Stimulated activated naive B cell treated with anti-CD40 and anti-IgM and Interleukin-4, amounts not matched to agents 10 μg/mL and 1 μg/mL and 100 μg/mL, for 72 hours (primary cell): ENCODE measurements at regions not wholly inside any gene's neighbourhood (a gene's known extent, or its start where the extent isn't known, plus 50 kb on each side); places are given as distances from the start of the nearest gene placed in this dataset.
A peak's percentile ranks its signal among the peaks of the same experiment; 100 is the strongest.

Experiments
- ATAC-seq, 2 donors: fragments of 150-1000 bp; cut with Tn5 transposase; replicated peaks; 2 replicates each; pipeline ENCODE4 v1.10.0; 2021; ENCODE audit warnings: moderate library complexity in 1 of 2
- DNase-seq: peaks from one replicate; pipeline ENCODE4 v3.0.0; 2021
- H3K27ac Mint-ChIP-seq: one replicate; pipeline ENCODE4 v1.8.0; 2022; ENCODE audit warnings: mild to moderate bottlenecking, mixed read lengths
- H3K27me3 Mint-ChIP-seq, 2 donors: one replicate each; pipeline ENCODE4 v1.8.0; 2022; ENCODE audit warnings: mixed read lengths in 2 of 2
- H3K36me3 Mint-ChIP-seq, 2 donors: one replicate each; pipeline ENCODE4 v1.8.0; 2022; ENCODE audit warnings: mixed read lengths in 2 of 2, mild to moderate bottlenecking in 1 of 2
- H3K4me1 Mint-ChIP-seq, 2 donors: one replicate each; pipeline ENCODE4 v1.8.0; 2022; ENCODE audit warnings: mixed read lengths in 2 of 2, mild to moderate bottlenecking in 1 of 2
- H3K4me3 Mint-ChIP-seq, 2 donors: one replicate each; pipeline ENCODE4 v1.8.0; 2022; ENCODE audit warnings: mild to moderate bottlenecking in 2 of 2, mixed read lengths in 2 of 2, moderate library complexity in 1 of 2
- H3K9me3 Mint-ChIP-seq, 2 donors: one replicate each; pipeline ENCODE4 v1.8.0; 2022; ENCODE audit warnings: mixed read lengths in 2 of 2, mild to moderate bottlenecking in 1 of 2

- Mint-ChIP-seq H3K27me3 (no peaks in the 10 kb centered on the region), H3K4me3 (no peak overlapping the region), H3K27ac (peak overlapping the region; percentile 77), H3K36me3 (peaks cover 17 to 25% of the 10 kb centered on the region in 2 donors), H3K9me3 (peaks cover 0 to 2% of the 10 kb centered on the region in 2 donors), H3K4me1 (peaks cover 33 to 60% of the 10 kb centered on the region in 2 donors)
- ATAC-seq, result no peak
- DNase-seq, result no peak
These were observed 147.2 kb upstream of the SLC1A4 start for GRCh38 chr2:64842030-64842429.

- Mint-ChIP-seq H3K27me3 (no peaks in the 10 kb centered on the region), H3K4me1 (peaks cover 34 to 62% of the 10 kb centered on the region in 2 donors), H3K27ac (no peak overlapping the region), H3K36me3 (peaks cover 24 to 37% of the 10 kb centered on the region in 2 donors), H3K9me3 (peaks cover 0 to 2% of the 10 kb centered on the region in 2 donors), H3K4me3 (no peak overlapping the region)
- no peak for DNase-seq
- no peak for ATAC-seq
These were observed 145.1 kb upstream of the SLC1A4 start for GRCh38 chr2:64844087-64844486.

- no peak overlapping the region for H3K27ac Mint-ChIP-seq
- H3K4me1 Mint-ChIP-seq, result peaks cover 26 to 52% of the 10 kb centered on the region in 2 donors
These were observed 143.8 kb upstream of the SLC1A4 start for GRCh38 chr2:64845273-64845905.

DNA sequence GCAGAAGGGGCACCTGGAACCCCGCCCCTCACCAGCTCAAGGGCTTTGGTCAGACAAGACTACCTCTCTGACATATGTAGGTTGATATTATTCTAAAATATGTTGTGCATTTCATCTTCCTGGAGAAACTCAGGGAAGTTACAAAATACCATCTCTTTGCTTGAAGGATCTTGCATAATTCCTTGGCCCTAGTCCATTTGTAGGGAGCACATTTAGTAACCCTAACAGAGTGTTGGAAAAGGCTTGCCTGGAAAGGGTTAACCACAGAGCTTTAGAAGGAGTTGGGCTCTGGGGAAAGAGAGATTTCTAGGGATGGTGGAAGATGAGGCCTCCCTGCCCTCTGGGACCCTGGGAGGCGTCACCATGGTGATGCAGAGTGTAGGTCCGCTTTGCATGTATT, 143.0 kb upstream of the SLC1A4 start:
- H3K27me3 Mint-ChIP-seq, result no peaks in the 10 kb centered on the region
- H3K4me1 Mint-ChIP-seq, result peaks cover 24 to 49% of the 10 kb centered on the region in 2 donors
- ATAC-seq (no peak), DNase-seq (no peak)
- H3K9me3 Mint-ChIP-seq, result peaks cover 0 to 2% of the 10 kb centered on the region in 2 donors
- peaks cover 21 to 33% of the 10 kb centered on the region in 2 donors for H3K36me3 Mint-ChIP-seq
- no peak overlapping the region for H3K4me3 Mint-ChIP-seq
- H3K27ac Mint-ChIP-seq, result no peak overlapping the region

More at GRCh38 chr2:64845273-64845905, 143.8 kb upstream of the SLC1A4 start:
- no peaks in the 10 kb centered on the region for H3K27me3 Mint-ChIP-seq
- DNase-seq (no peak), ATAC-seq (no peak)
- no peak overlapping the region for H3K4me3 Mint-ChIP-seq
- H3K9me3 Mint-ChIP-seq, result peaks cover 0 to 2% of the 10 kb centered on the region in 2 donors
- H3K36me3 Mint-ChIP-seq, result peaks cover 22 to 33% of the 10 kb centered on the region in 2 donors

GRCh38 chr2:64847930-64848329, 141.3 kb upstream of the SLC1A4 start:
- DNase-seq, result no peak
- ATAC-seq, result no peak
- peaks cover 0 to 2% of the 10 kb centered on the region in 2 donors for H3K9me3 Mint-ChIP-seq
- peak overlapping the region; percentile 67 for H3K27ac Mint-ChIP-seq
- no peaks in the 10 kb centered on the region for H3K27me3 Mint-ChIP-seq
- no peak overlapping the region for H3K4me3 Mint-ChIP-seq
- H3K4me1 Mint-ChIP-seq, result peaks cover 24 to 48% of the 10 kb centered on the region in 2 donors
- peaks cover 21 to 30% of the 10 kb centered on the region in 2 donors for H3K36me3 Mint-ChIP-seq

DNA sequence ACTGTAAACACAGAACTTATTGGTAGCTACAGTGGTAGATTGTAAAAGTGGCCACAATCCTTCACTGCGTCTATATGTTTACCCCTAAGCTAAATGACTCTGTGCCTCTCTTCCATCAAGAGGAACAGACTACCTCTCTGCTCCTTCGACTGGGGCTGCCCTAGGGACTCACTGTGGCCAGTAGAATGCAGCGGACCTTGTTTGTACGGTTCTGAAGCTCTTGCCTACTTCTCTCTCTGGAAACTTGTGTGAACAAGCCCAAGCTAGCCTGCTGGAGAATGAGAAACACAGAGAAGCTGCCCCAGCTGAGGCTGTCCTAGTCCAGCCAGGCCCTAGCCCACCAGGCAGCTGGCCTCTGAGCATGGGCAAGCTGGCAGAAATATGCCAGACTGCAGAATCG, 140.8 kb upstream of the SLC1A4 start:
- Mint-ChIP-seq H3K27me3 (no peaks in the 10 kb centered on the region), H3K9me3 (peaks cover 0 to 2% of the 10 kb centered on the region in 2 donors), H3K4me1 (peaks cover 28 to 52% of the 10 kb centered on the region in 2 donors), H3K27ac (peak overlapping the region; percentile 49), H3K36me3 (peaks cover 21 to 30% of the 10 kb centered on the region in 2 donors), H3K4me3 (no peak overlapping the region)
- ATAC-seq, result peak; percentile 23 to 50
- no peak for DNase-seq

DNA sequence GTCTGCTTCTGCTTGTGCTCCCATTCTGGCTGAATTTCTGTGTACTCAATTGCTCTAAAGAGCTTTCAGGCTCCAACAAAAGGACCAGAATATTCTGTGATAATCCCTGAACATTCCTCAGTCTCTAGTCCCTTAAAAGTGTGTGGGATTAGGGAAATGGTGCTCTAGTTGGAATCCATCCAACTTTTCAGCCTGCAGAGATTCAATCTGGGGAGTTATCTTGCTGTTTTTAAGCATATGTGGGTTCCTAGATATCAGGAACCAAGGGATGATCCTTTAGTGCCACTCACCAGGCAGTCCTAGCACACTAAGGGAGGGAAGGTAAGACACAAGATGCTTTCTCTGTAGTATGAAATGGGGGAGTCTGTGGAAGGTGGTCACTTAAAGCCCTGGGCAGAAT, 140.3 kb upstream of the SLC1A4 start:
- H3K4me1 Mint-ChIP-seq, result peaks cover 32 to 58% of the 10 kb centered on the region in 2 donors
- H3K4me3 Mint-ChIP-seq, result no peak overlapping the region
- DNase-seq (no peak), ATAC-seq (no peak)
- no peaks in the 10 kb centered on the region for H3K27me3 Mint-ChIP-seq
- H3K27ac Mint-ChIP-seq, result no peak overlapping the region
- H3K36me3 Mint-ChIP-seq, result peaks cover 21 to 33% of the 10 kb centered on the region in 2 donors
- H3K9me3 Mint-ChIP-seq, result peaks cover 0 to 2% of the 10 kb centered on the region in 2 donors

- H3K27me3 Mint-ChIP-seq, result no peaks in the 10 kb centered on the region
- peaks cover 37 to 68% of the 10 kb centered on the region in 2 donors for H3K4me1 Mint-ChIP-seq
- no peak overlapping the region for H3K27ac Mint-ChIP-seq
- H3K4me3 Mint-ChIP-seq, result no peak overlapping the region
- no peaks in the 10 kb centered on the region for H3K9me3 Mint-ChIP-seq
- ATAC-seq, result no peak
- no peak for DNase-seq
- H3K36me3 Mint-ChIP-seq, result peaks cover 18 to 31% of the 10 kb centered on the region in 2 donors
These were observed 138.6 kb upstream of the SLC1A4 start for GRCh38 chr2:64850642-64851041.

DNA sequence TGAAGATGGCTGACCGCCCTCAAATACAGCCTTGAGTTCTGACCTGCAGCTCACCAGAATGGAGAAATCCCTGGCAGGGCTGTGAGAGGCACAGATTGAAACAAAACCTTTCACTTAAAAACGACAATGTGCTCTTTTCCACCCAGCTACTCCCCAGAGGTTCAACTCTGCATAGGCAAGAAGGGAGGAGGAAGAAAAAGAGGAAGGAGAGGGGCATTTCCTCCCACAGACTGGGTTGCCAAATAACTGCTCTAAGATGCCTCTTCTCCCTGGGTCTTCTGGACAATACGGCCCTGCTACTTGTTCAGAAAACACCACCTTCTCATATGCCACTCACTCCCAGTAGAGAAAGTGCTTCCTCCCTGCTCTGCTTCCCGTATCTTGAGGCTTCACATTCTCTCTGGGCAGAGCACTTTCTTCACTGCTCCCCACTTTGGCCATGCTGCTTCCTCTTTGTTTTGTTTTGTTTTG, 136.4 kb upstream of the SLC1A4 start:
- DNase-seq (no peak), ATAC-seq (peak; percentile 82 to 83)
- peaks cover 40 to 61% of the 10 kb centered on the region in 2 donors for H3K4me1 Mint-ChIP-seq
- H3K4me3 Mint-ChIP-seq, result peak overlapping the region; percentile 65 to 68
- no peaks in the 10 kb centered on the region for H3K27me3 Mint-ChIP-seq
- peak overlapping the region; percentile 88 for H3K27ac Mint-ChIP-seq
- H3K9me3 Mint-ChIP-seq, result no peaks in the 10 kb centered on the region
- peaks cover 5 to 26% of the 10 kb centered on the region in 2 donors for H3K36me3 Mint-ChIP-seq

GRCh38 chr2:64853306-64853705, 135.9 kb upstream of the SLC1A4 start:
- ATAC-seq (no peak), DNase-seq (no peak)
- H3K36me3 Mint-ChIP-seq, result peaks cover 5 to 25% of the 10 kb centered on the region in 2 donors
- H3K4me1 Mint-ChIP-seq, result peaks cover 36 to 61% of the 10 kb centered on the region in 2 donors
- H3K27ac Mint-ChIP-seq, result peak overlapping the region; percentile 88
- no peaks in the 10 kb centered on the region for H3K27me3 Mint-ChIP-seq
- peak overlapping the region; percentile 65 to 68 for H3K4me3 Mint-ChIP-seq
- no peaks in the 10 kb centered on the region for H3K9me3 Mint-ChIP-seq

DNA sequence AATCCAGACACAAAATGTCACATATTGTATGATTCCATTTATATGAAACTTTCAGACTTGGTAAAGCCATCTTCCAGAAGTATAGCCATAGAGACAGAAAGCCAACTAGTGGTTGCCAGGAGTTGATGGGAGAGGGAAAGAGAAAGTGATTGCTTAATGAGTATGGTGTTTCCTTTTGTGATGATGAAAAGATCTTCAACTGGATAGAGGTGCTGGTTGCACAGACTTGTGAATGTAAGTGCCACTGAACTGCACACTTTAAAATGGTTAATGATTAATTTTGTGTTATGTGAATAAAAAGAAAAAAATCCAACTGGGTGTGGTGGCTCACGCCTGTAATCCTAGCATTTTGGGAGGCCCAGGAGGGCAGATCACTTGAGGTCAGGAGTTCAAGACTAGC, 135.3 kb upstream of the SLC1A4 start:
- Mint-ChIP-seq H3K4me3 (no peak overlapping the region), H3K4me1 (peaks cover 39 to 61% of the 10 kb centered on the region in 2 donors), H3K27ac (peak overlapping the region; percentile 51), H3K36me3 (peaks cover 5 to 22% of the 10 kb centered on the region in 2 donors), H3K27me3 (no peaks in the 10 kb centered on the region), H3K9me3 (no peaks in the 10 kb centered on the region)
- ATAC-seq, result no peak
- DNase-seq, result no peak

GRCh38 chr2:64854773-64855237, 134.4 kb upstream of the SLC1A4 start:
- H3K27ac Mint-ChIP-seq, result peak overlapping the region; percentile 65

DNA sequence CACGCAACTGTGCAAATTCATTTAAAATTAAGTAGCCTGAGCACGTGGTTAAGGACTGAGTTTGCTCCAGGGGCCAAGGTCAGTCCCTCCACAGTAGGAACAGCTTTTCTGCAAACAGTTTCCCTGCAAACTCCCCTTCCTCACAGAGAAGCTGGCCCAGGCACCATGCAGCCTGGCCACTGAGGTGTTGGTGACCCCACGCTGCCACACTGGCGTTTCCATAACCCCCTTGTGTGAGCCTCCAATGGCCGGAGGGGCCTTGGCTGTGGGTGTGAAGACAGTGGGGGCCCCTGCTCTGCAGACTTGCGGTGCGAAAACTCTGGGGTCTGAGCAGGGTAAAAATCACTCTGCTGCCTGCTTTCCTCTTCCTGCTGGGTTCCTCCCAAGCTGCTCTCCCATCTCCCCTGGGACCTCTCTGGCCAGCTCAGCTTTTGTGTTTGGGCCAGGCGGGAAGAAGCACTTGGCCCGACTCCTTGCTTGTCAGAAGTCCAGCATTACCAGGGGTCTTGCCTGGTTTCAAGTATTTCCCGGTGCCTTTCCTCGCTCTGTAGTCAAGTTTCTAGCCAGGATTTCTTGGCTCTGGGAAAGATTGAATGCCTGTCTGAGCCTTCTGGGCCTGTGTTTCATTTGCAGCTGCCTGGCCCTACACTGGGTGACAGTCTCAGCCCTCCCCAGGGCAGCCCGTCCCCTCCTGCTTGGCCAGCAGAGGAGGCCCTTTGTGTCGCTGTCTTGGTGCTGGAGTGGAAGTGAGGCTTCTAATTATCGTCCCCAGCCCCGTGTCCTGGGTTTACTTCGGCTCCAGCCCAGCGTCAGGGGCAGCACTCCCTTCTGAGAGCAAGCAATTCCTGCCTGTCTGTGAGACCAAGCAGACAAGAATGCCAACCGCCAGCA, 131.4 kb upstream of the SLC1A4 start:
- no peak overlapping the region for H3K27ac Mint-ChIP-seq
- no peak for DNase-seq
- H3K36me3 Mint-ChIP-seq, result peaks cover 4 to 19% of the 10 kb centered on the region in 2 donors

More at GRCh38 chr2:64854773-64855237, 134.4 kb upstream of the SLC1A4 start:
- Mint-ChIP-seq H3K27me3 (no peaks in the 10 kb centered on the region), H3K4me3 (no peak overlapping the region), H3K9me3 (no peaks in the 10 kb centered on the region), H3K4me1 (peaks cover 40 to 63% of the 10 kb centered on the region in 2 donors), H3K36me3 (peaks cover 5 to 22% of the 10 kb centered on the region in 2 donors)
- DNase-seq (no peak), ATAC-seq (peak in 1 of 2 donors; percentile 23)

More for the DNA sequence above, 131.4 kb upstream of the SLC1A4 start:
- no peak overlapping the region for H3K4me3 Mint-ChIP-seq
- peaks cover 31 to 47% of the 10 kb centered on the region in 2 donors for H3K4me1 Mint-ChIP-seq
- no peaks in the 10 kb centered on the region for H3K27me3 Mint-ChIP-seq
- ATAC-seq, result no peak
- no peaks in the 10 kb centered on the region for H3K9me3 Mint-ChIP-seq
